GM12891 (cell line): ENCODE measurements at regions not wholly inside any gene's neighbourhood (a gene's known extent, or its start where the extent isn't known, plus 50 kb on each side); places are given as distances from the start of the nearest gene placed in this dataset.

ENCODE experiments used
- PAX5 ChIP-seq: IDR thresholded peaks from 2 replicates; pipeline ENCODE4 v1.6.1; 2011; ENCODE audit warnings: low read length, moderate library complexity, mild to moderate bottlenecking; ENCODE audit not compliant: insufficient read depth, severe bottlenecking
- POLR2A ChIP-seq: IDR thresholded peaks from 2 replicates; pipeline ENCODE4 v1.6.1; 2011; ENCODE audit warnings: low read depth, low read length, control low read depth
- POLR2AphosphoS5 ChIP-seq: IDR thresholded peaks from 2 replicates; pipeline ENCODE4 v1.6.1; 2011; ENCODE audit warnings: low read depth, low read length, control low read depth
- POU2F2 ChIP-seq: IDR thresholded peaks from 2 replicates; pipeline ENCODE4 v1.6.1; 2011; ENCODE audit warnings: low read depth, mild to moderate bottlenecking, control low read depth, low read length, moderate library complexity
- SPI1 ChIP-seq: IDR thresholded peaks from 2 replicates; pipeline ENCODE4 v1.6.1; 2011; ENCODE audit warnings: low read depth, low read length, control low read depth
- TAF1 ChIP-seq: IDR thresholded peaks from 2 replicates; pipeline ENCODE4 v1.6.1; 2011; ENCODE audit warnings: low read depth, low read length, control low read depth

GRCh38 chr17:68790492-68790891, 164.7 kb downstream of the ABCA8 start:
- TF ChIP-seq POLR2A: no peak
- TF ChIP-seq POLR2AphosphoS5: no peak
- TF ChIP-seq TAF1: no peak
- no peak for TF ChIP-seq SPI1
- TF ChIP-seq POU2F2: no peak
- TF ChIP-seq PAX5: no peak
